ENCODE measurements at regions not wholly inside any gene's neighbourhood (a gene's known extent, or its start where the extent isn't known, plus 50 kb on each side); places are given as distances from the start of the nearest gene placed in this dataset.

DNA sequence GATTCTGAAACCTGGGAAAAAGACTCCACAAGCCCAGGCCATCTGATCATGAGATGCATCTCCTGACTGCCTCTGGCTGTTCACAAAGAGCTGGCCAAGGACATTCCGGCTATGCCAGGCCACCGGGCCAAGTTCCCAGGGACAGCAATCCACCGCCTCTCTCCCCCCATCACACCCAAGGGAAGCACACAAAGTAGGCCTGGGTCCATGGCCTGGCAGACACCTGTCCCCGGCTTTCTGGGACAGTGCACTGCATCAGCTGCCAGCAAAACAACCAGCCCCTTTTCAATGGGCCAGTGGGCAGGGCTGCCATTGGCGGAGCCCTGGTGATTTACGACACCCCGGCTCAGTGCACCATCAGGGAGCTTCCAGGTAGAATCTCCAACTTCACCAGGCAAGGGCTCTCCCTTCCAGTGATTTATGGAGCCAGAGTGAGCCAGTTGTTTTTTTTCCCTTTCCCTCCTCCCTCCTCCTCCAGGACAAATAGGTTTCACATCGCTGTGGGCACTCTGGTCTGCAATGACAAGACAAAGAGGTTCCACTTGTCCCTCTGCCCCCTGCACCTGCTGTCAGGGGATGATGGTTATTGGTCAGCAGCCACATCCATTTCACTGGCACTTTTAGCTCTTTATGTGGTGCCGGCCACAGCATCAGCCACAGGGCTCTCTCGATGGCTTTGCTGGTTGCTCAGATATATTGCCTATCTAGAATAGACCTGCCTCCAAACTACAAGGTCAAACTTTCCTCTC, 149.6 kb downstream of the SLC38A6 start:
- no peak for DNase-seq (ENCODE audit: low spot score)

- DNase-seq (ENCODE audit: low spot score) = no peak
Measured at GRCh38 chr14:61129168-61129745, 148.2 kb downstream of the SLC38A6 start.

DNA sequence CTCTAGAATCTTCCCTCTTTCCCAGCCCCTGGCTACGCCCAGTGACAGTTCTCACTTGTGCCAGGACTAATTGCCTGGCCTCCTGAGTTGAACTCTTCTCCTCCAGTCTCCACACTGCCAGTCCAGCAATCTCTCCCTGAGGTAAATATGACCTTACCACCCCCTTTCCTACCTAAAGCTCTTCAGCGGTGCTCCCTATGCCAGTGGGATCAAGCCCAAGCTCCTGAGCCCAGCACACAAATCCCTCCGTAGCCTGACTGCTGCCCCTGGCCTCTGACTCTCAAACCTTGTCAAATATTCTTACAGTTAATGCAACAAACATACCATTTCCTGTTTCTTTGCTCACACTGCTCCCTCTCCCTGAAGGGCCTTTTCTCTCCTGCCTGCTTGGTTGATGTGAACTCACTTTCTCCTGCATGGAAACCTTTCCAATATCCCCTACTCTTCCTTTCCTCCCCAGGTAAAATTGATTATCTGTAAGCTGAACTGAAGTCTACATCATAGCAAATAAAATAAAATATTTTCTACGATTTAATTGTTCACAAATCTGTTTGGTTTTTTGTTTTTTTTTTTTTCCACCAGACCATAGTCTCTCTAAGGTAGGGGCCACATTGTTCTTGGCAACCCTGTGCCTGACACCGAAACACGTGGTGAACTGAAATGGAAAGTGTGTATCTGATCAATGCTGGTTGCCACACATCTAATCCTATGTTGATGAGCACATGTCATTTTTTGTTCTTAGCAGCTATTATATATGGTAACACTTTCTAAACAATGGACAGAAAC, 147.5 kb downstream of the SLC38A6 start:
- no peak for DNase-seq (ENCODE audit: low spot score)

DNA sequence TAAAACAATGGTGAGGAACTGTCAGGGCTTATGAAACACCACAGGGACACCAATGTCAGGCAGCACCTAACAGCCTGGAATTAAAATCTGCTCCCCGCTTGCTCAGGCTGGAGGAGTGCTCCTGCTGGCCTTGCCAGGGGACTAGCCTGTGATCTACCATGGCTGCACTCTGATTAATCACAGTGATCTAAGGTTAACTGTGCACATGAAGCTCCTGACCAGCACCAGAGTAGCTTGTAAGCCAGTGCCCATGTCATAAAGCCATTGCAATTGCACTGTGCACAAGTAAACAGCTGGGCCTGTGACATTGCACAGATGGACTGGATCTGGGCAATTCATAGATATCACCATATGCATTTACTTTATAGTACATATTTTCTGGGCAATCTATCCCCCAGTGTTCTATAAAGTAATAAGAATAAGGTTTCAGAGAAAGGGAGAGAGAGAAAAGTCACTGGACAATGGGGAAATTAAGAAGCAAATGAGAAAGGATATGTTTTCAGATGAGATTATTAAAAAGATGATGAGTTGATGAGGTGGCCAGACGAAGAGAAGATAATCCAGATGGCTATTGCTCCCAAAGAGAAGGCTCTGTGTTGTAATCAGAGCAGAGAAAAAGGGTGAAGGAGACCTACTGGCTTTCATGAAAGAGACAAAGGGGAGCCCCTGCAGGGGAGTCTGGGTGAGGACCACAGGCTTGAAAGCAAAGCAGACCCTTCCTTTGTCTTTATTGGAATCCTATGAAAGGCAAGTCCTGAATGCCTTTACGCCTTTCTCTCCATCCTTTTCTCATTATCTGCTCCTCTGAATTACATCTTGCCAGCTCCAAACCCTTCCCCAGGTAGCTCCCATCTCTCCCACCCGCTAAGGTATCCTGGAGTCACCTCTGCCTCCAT, 145.8 kb downstream of the SLC38A6 start:
- no peak for DNase-seq (ENCODE audit: low spot score)

DNA sequence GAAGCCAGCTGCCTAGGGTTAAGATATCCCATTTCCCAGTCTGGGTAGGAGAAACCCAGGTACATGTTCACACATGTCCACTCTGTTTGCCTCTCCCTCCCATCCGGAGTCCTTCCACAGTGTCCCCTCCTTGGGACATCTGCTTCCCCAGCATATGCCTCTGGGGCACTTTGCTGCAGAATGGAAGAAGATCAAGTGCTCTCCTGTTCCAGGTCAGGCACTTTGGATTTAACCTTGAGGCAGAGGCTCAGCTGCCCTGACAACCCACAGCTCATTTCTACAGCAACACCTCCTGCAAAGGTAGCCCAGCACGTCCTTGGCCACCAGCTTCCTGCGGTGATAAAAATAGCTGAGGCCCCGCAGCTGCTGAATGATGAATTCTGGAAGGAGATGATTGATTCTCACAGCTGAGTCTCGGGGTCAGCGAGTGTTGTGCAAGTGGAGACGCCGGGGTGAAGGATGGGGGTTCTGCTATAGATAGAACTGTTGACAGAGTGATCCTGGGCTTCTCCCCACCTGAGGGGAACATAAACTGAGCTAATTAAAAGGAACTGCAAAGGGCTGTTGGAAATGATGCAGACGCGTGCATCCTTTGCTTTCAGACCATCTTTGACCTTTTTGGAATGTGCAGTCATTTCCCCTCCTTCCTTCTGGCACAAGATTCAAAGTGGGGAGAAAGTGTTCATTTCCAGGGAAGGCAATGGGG, 145.0 kb downstream of the SLC38A6 start:
- DNase-seq (ENCODE audit: low spot score) = no peak

DNA sequence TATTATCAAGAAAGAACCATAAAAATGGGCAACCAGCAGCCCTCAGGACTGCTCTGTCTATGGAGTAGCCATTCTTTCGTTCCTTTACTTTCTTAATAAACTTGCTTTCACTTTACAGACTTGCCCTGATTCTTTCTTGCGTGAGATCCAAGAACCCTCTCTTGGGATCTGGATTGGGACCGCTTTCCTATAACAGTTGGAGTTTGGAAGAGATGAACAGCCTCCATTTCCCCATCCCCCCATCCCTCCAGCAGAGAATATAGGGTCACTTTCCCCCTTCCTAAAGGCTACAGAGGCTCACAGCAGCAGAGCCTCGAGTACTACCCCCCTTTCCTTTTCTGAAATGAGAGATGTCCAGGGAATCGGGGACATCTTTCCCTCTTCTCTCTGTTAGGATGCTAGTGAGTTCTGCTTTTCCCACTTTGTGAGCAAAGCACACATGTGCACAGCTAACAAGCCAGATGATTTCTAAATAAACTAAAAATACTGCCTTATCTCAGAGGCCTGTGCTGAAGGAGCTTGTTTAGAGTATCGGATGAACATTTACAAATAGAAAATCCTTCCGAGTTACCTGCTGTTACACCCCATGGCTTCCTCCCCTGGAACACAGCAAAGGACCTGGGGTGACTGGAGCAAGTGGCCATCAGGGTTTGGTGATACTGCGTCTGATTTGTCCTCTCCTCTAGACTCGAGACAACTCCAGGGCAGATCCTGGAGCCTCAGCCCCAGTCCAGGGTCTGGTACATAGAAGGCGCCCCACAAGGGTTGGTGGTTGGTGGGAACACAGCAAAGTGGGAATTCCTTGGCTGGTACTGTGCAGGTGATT, 144.2 kb downstream of the SLC38A6 start:
- no peak for DNase-seq (ENCODE audit: low spot score)

GRCh38 chr14:61122862-61123261, 141.8 kb downstream of the SLC38A6 start:
- DNase-seq (ENCODE audit: low spot score) = no peak

GRCh38 chr14:61121355-61121787, 140.3 kb downstream of the SLC38A6 start:
- DNase-seq (ENCODE audit: low spot score) = no peak

- DNase-seq (ENCODE audit: low spot score) = no peak
Measured at GRCh38 chr14:61120576-61120975, 139.5 kb downstream of the SLC38A6 start.

DNA sequence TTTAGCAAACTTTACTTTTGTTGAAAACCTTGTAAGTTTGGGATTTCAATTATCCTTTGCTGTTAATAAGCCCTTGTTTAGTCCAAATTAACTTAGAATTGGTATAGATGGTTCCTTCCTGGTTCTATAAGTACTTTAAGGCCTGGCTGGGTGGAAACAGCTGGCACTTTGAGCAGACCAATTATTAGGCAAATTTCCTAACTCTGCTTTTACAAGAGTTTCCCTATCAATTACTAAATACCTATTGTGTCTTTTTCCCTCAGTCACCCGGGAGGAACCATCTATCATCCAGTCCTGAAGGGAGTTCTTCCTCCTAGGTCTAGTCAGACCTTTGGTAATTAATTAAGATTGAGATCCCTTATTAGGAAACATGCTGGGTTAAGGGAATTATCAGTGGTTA, 138.0 kb downstream of the SLC38A6 start:
- DNase-seq (ENCODE audit: low spot score) = no peak

DNA sequence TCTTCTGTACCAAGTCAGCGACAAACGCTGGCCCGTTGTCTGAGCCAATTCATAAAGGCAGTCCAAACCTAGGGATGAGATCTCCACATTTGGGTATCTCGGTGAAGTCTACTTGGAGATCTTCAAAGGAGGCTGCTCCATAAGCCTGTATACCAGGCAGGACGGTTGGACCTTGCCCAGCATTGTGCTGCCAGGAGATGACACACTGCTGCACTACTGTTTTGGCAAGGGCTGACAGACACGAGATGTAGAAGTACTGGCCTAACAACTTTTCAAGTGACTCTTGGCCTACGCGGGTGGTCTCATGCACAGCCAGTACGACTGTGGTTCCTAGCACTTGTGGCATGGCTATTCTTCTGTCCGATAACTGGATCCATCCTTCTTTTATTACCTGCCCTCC, 135.3 kb downstream of the SLC38A6 start:
- no peak for DNase-seq (ENCODE audit: low spot score)

DNA sequence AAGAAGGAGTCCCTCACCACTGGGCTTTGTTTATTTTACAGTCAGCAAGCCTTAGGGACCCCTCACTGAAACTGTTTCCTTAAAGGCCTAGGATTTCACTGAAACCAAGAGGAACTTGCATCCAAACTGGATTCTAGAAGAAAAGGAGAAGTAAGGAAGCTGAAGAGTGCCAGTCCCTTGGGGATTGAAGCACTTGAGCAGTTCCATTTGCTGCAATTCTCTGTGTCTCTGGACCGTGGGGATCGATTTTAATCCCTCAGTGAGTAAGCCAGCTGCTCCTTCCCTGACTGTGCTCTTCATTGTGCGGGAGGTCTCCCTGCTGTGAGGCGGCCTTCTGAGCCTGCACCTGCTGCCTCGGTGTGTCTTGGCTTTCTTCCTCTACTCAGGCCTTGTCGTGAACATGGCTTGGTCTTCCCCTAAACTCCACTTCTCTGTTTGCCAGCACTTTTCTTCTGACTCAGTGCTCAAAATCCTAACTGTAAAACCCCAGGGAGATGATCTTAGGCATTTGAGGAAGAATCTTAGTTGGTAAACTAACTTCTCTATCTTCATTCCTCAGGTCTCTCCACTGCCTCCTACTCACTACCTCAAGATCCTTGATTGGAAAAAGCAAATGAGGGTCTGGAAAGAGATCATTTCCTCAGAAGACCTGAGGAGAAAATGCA, 132.6 kb downstream of the SLC38A6 start:
- DNase-seq (ENCODE audit: low spot score) = no peak

DNA sequence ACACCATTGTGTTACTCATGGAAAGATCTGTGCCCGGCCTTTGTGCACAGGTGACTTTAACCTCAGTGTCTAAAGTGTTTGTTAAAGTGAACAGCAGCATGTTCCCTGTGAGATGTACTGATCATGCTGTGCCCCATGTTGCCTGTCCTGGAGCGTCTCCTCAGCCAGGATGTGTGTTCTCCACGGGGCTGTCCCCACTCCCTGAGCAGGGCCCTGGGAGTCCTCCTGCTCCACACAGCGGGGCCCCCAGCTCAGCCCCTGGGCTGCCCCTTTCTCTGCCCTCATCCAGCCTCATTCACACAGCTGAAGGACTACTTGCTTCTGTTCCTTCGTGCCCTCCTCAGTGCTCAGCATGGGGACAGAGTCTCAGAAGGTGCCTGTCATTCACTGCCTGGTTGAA, 131.5 kb downstream of the SLC38A6 start:
- no peak for DNase-seq (ENCODE audit: low spot score)

GRCh38 chr14:61111731-61112130, 130.7 kb downstream of the SLC38A6 start:
- no peak for DNase-seq (ENCODE audit: low spot score)

GRCh38 chr14:61111209-61111665, 130.2 kb downstream of the SLC38A6 start:
- DNase-seq (ENCODE audit: low spot score) = no peak

- no peak for DNase-seq (ENCODE audit: low spot score)
Measured at GRCh38 chr14:61110316-61111082, 129.5 kb downstream of the SLC38A6 start.

- DNase-seq (ENCODE audit: low spot score) = no peak
Measured at GRCh38 chr14:61109288-61109687, 128.2 kb downstream of the SLC38A6 start.

DNA sequence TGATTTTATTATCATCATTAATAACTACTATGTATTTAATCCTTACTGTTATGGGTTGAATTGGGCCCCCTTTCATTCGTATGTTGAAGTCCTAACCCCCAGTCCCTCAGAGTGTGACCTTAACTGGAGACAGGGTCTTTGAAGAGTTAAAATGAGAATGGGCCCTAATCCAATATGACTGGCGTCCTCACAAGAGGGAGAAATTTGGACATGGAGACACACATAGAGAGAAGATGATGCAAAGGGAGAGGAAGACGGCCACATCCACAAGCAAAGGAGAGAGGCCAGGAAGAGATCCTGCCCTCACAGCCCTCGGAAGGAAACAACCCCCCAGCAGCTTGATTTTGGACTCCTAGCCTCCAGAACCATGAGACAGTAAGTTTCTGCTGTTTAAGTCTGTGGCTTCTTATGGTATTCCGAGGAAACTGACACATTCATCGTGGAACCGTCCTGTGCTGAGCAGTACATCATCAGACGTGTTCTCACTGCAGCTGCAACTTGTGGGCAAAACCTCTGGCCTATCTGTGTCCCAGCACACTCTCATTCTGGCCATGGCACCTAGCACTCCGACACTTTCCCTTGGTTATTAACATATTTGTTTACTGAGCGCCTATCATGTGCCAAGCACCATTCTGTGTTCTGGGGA, 127.6 kb downstream of the SLC38A6 start:
- no peak for DNase-seq (ENCODE audit: low spot score)
